ENCODE measurements at regions not wholly inside any gene's neighbourhood (a gene's known extent, or its start where the extent isn't known, plus 50 kb on each side); places are given as distances from the start of the nearest gene placed in this dataset.

- DNase-seq (ENCODE audit: low read depth): no peak
- H3K4me3 ChIP-seq (ENCODE audit: low read length): no peak overlapping the region
- TF ChIP-seq CTCF (conservative IDR thresholded peaks at IDR 0.05; ENCODE audit: low read length): no peak
Observed at GRCh38 chr5:6262651-6263363, 115.5 kb downstream of the MED10 start.

GRCh38 chr5:6261668-6262067, 116.7 kb downstream of the MED10 start:
- TF ChIP-seq CTCF (conservative IDR thresholded peaks at IDR 0.05; ENCODE audit: low read length): no peak
- DNase-seq (ENCODE audit: low read depth): no peak
- no peak overlapping the region for H3K4me3 ChIP-seq (ENCODE audit: low read length)

GRCh38 chr5:6261256-6261655, 117.1 kb downstream of the MED10 start:
- no peak overlapping the region for H3K4me3 ChIP-seq (ENCODE audit: low read length)
- no peak for DNase-seq (ENCODE audit: low read depth)
- no peak for TF ChIP-seq CTCF (conservative IDR thresholded peaks at IDR 0.05; ENCODE audit: low read length)

- TF ChIP-seq CTCF (conservative IDR thresholded peaks at IDR 0.05; ENCODE audit: low read length): no peak
- H3K4me3 ChIP-seq (ENCODE audit: low read length): no peak overlapping the region
- DNase-seq (ENCODE audit: low read depth): no peak
Observed at GRCh38 chr5:6260846-6261245, 117.5 kb downstream of the MED10 start.

- H3K4me3 ChIP-seq (ENCODE audit: low read length): no peak overlapping the region
- no peak for DNase-seq (ENCODE audit: low read depth)
- no peak for TF ChIP-seq CTCF (conservative IDR thresholded peaks at IDR 0.05; ENCODE audit: low read length)
Observed at GRCh38 chr5:6256901-6257300, 121.4 kb downstream of the MED10 start.

GRCh38 chr5:6255956-6256355, 122.4 kb downstream of the MED10 start:
- DNase-seq (ENCODE audit: low read depth): no peak
- H3K4me3 ChIP-seq (ENCODE audit: low read length): no peak overlapping the region
- no peak for TF ChIP-seq CTCF (conservative IDR thresholded peaks at IDR 0.05; ENCODE audit: low read length)

- no peak for TF ChIP-seq CTCF (conservative IDR thresholded peaks at IDR 0.05; ENCODE audit: low read length)
- no peak overlapping the region for H3K4me3 ChIP-seq (ENCODE audit: low read length)
- DNase-seq (ENCODE audit: low read depth): no peak
Observed at GRCh38 chr5:6253846-6254245, 124.5 kb downstream of the MED10 start.
